ENCODE measurements at regions not wholly inside any gene's neighbourhood (a gene's known extent, or its start where the extent isn't known, plus 50 kb on each side); places are given as distances from the start of the nearest gene placed in this dataset. TPM values are rescaled to one million over a fixed set of nuclear protein-coding genes. Genes with fewer than 3 reads are reported as not detected.

Small RNA genes in the stretch of these regions (small RNA-seq; reads per million reads assigned to genes)
- not detected for gene RNU6-745P
